ENCODE measurements at regions not wholly inside any gene's neighbourhood (a gene's known extent, or its start where the extent isn't known, plus 50 kb on each side); places are given as distances from the start of the nearest gene placed in this dataset.

DNA sequence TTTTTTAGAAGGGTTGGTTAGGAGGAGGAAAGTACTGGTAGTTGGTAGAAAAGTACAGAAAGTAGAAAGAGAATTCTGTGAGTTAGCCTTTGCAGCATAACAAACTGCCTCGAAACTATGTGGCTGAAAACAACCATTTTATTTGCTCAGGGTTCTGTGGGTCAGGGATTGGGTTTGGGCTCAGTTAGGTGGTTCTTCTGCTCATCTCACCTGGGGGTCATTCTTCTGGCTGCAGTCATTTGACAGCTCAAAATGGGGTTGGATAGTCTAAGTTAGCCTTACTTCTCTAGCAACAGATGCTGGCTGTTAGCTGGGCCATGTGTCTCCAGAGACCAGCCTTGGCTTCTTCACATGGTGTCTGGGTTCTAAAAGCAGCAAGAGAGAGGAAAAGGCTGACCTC is 119.4 kb downstream of the SMIM20 start:
- TF ChIP-seq CTCF (IDR thresholded peaks at IDR 0.05; ENCODE audit: low read length): no peak
- no peak for TF ChIP-seq EZH2 (IDR thresholded peaks at IDR 0.05; ENCODE audit: borderline replicate concordance, low read length)

Data from OCI-LY1 (cell line).